ENCODE measurements at regions not wholly inside any gene's neighbourhood (a gene's known extent, or its start where the extent isn't known, plus 50 kb on each side); places are given as distances from the start of the nearest gene placed in this dataset.

- H3K23ac ChIP-seq (ENCODE audit: low read length) = no peak overlapping the region
- no peak overlapping the region for H3K18ac ChIP-seq (ENCODE audit: low read length)
- H3K56ac ChIP-seq (ENCODE audit: low read length) = no peak overlapping the region
- no peak overlapping the region for H2BK15ac ChIP-seq (replicated peaks; ENCODE audit: low read depth)
- H3K79me1 ChIP-seq (ENCODE audit: low read length) = no peaks in the 10 kb centered on the region
- H3K36me3 ChIP-seq (ENCODE audit: control insufficient read depth, insufficient read depth, low read length) = no peaks in the 10 kb centered on the region
- no peaks in the 10 kb centered on the region for H3K79me2 ChIP-seq (ENCODE audit: control insufficient read depth, insufficient read depth, low read length)
- no peaks in the 10 kb centered on the region for H3K4me1 ChIP-seq (ENCODE audit: control insufficient read depth, low read depth, low read length)
- no peak overlapping the region for H2BK5ac ChIP-seq (ENCODE audit: low read length)
- no peak overlapping the region for H4K5ac ChIP-seq (ENCODE audit: low read length)
- no peaks in the 10 kb centered on the region for H3K27me3 ChIP-seq (ENCODE audit: insufficient read depth, low read length, poor library complexity)
- no peak overlapping the region for H4K8ac ChIP-seq (ENCODE audit: low read depth, low read length)
- no peak for DNase-seq
- no peak overlapping the region for H2AK5ac ChIP-seq (ENCODE audit: low read length)
- no peak overlapping the region for H3K4me2 ChIP-seq (ENCODE audit: low read length)
- H3K4me3 ChIP-seq (ENCODE audit: low read length) = no peak overlapping the region
- no peak overlapping the region for H3K9ac ChIP-seq (ENCODE audit: low read length)
- no peak overlapping the region for H3K4ac ChIP-seq (ENCODE audit: low read depth, low read length)
- no CpG with 5 or more reads among the region's 4 CpGs for WGBS (ENCODE audit: extremely low coverage, insufficient coverage, low lambda C conversion rate)
- no peak overlapping the region for H2BK120ac ChIP-seq (ENCODE audit: low read depth, low read length)
- no peak overlapping the region for H3K27ac ChIP-seq (ENCODE audit: low read depth, low read length)
Observed at GRCh38 chr17:55911186-55911585, 160.3 kb downstream of the PCTP start.

GRCh38 chr17:55925440-55925839, 174.6 kb downstream of the PCTP start:
- Histone ChIP-seq H3K27me3 (ENCODE audit: insufficient read depth, low read length, poor library complexity) (no peaks in the 10 kb centered on the region), H3K27ac (ENCODE audit: low read depth, low read length) (no peak overlapping the region), H3K4ac (ENCODE audit: low read depth, low read length) (no peak overlapping the region), H3K4me3 (ENCODE audit: low read length) (no peak overlapping the region), H2BK5ac (ENCODE audit: low read length) (no peak overlapping the region), H3K4me1 (ENCODE audit: control insufficient read depth, low read depth, low read length) (no peaks in the 10 kb centered on the region), H3K56ac (ENCODE audit: low read length) (no peak overlapping the region), H3K9ac (ENCODE audit: low read length) (no peak overlapping the region), H3K79me1 (ENCODE audit: low read length) (no peaks in the 10 kb centered on the region), H3K4me2 (ENCODE audit: low read length) (no peak overlapping the region), H3K18ac (ENCODE audit: low read length) (no peak overlapping the region), H4K5ac (ENCODE audit: low read length) (no peak overlapping the region), H4K8ac (ENCODE audit: low read depth, low read length) (no peak overlapping the region), H3K79me2 (ENCODE audit: control insufficient read depth, insufficient read depth, low read length) (no peaks in the 10 kb centered on the region), H2BK120ac (ENCODE audit: low read depth, low read length) (no peak overlapping the region), H2AK5ac (ENCODE audit: low read length) (no peak overlapping the region), H3K23ac (ENCODE audit: low read length) (no peak overlapping the region), H2BK15ac (replicated peaks; ENCODE audit: low read depth) (no peak overlapping the region), H3K36me3 (ENCODE audit: control insufficient read depth, insufficient read depth, low read length) (no peaks in the 10 kb centered on the region)
- DNase-seq = peak; percentile 8
- WGBS (ENCODE audit: extremely low coverage, insufficient coverage, low lambda C conversion rate) = no CpG with 5 or more reads among the region's 1 CpG

GRCh38 chr17:55926276-55926990, 175.6 kb downstream of the PCTP start:
- Histone ChIP-seq H2BK120ac (ENCODE audit: low read depth, low read length) (no peak overlapping the region), H3K18ac (ENCODE audit: low read length) (no peak overlapping the region), H3K27me3 (ENCODE audit: insufficient read depth, low read length, poor library complexity) (no peaks in the 10 kb centered on the region), H3K27ac (ENCODE audit: low read depth, low read length) (peak overlapping the region; percentile 53), H4K5ac (ENCODE audit: low read length) (no peak overlapping the region), H4K8ac (ENCODE audit: low read depth, low read length) (no peak overlapping the region), H3K36me3 (ENCODE audit: control insufficient read depth, insufficient read depth, low read length) (no peaks in the 10 kb centered on the region), H3K4ac (ENCODE audit: low read depth, low read length) (no peak overlapping the region), H3K56ac (ENCODE audit: low read length) (no peak overlapping the region), H2BK15ac (replicated peaks; ENCODE audit: low read depth) (no peak overlapping the region), H3K23ac (ENCODE audit: low read length) (no peak overlapping the region), H3K4me3 (ENCODE audit: low read length) (no peak overlapping the region), H3K79me2 (ENCODE audit: control insufficient read depth, insufficient read depth, low read length) (no peaks in the 10 kb centered on the region), H3K4me2 (ENCODE audit: low read length) (no peak overlapping the region), H3K9ac (ENCODE audit: low read length) (no peak overlapping the region), H3K79me1 (ENCODE audit: low read length) (no peaks in the 10 kb centered on the region), H3K4me1 (ENCODE audit: control insufficient read depth, low read depth, low read length) (no peaks in the 10 kb centered on the region), H2AK5ac (ENCODE audit: low read length) (no peak overlapping the region), H2BK5ac (ENCODE audit: low read length) (no peak overlapping the region)
- peak; percentile 86 for DNase-seq
- WGBS (ENCODE audit: extremely low coverage, insufficient coverage, low lambda C conversion rate) = no CpG with 5 or more reads among the region's 4 CpGs

- no peaks in the 10 kb centered on the region for H3K27me3 ChIP-seq (ENCODE audit: insufficient read depth, low read length, poor library complexity)
- H3K36me3 ChIP-seq (ENCODE audit: control insufficient read depth, insufficient read depth, low read length) = no peaks in the 10 kb centered on the region
- H3K9ac ChIP-seq (ENCODE audit: low read length) = no peak overlapping the region
- no peak overlapping the region for H3K4me3 ChIP-seq (ENCODE audit: low read length)
- DNase-seq = no peak
- H3K79me2 ChIP-seq (ENCODE audit: control insufficient read depth, insufficient read depth, low read length) = no peaks in the 10 kb centered on the region
- no peak overlapping the region for H3K18ac ChIP-seq (ENCODE audit: low read length)
- no peaks in the 10 kb centered on the region for H3K79me1 ChIP-seq (ENCODE audit: low read length)
- H4K8ac ChIP-seq (ENCODE audit: low read depth, low read length) = no peak overlapping the region
- no CpG with 5 or more reads among the region's 1 CpG for WGBS (ENCODE audit: extremely low coverage, insufficient coverage, low lambda C conversion rate)
- no peak overlapping the region for H2AK5ac ChIP-seq (ENCODE audit: low read length)
- H2BK120ac ChIP-seq (ENCODE audit: low read depth, low read length) = no peak overlapping the region
- H3K56ac ChIP-seq (ENCODE audit: low read length) = no peak overlapping the region
- H2BK5ac ChIP-seq (ENCODE audit: low read length) = no peak overlapping the region
- no peak overlapping the region for H3K4ac ChIP-seq (ENCODE audit: low read depth, low read length)
- H3K27ac ChIP-seq (ENCODE audit: low read depth, low read length) = no peak overlapping the region
- no peak overlapping the region for H4K5ac ChIP-seq (ENCODE audit: low read length)
- H3K4me2 ChIP-seq (ENCODE audit: low read length) = no peak overlapping the region
- no peak overlapping the region for H3K23ac ChIP-seq (ENCODE audit: low read length)
- H3K4me1 ChIP-seq (ENCODE audit: control insufficient read depth, low read depth, low read length) = no peaks in the 10 kb centered on the region
- no peak overlapping the region for H2BK15ac ChIP-seq (replicated peaks; ENCODE audit: low read depth)
Observed at GRCh38 chr17:55930291-55930809, 179.5 kb downstream of the PCTP start.

GRCh38 chr17:55931446-55931845, 180.6 kb downstream of the PCTP start:
- Histone ChIP-seq H3K36me3 (ENCODE audit: control insufficient read depth, insufficient read depth, low read length) (no peaks in the 10 kb centered on the region), H3K4me3 (ENCODE audit: low read length) (no peak overlapping the region), H3K27me3 (ENCODE audit: insufficient read depth, low read length, poor library complexity) (no peaks in the 10 kb centered on the region), H3K4me2 (ENCODE audit: low read length) (no peak overlapping the region), H3K4ac (ENCODE audit: low read depth, low read length) (no peak overlapping the region), H2BK5ac (ENCODE audit: low read length) (no peak overlapping the region), H3K9ac (ENCODE audit: low read length) (no peak overlapping the region), H3K79me1 (ENCODE audit: low read length) (no peaks in the 10 kb centered on the region), H2BK15ac (replicated peaks; ENCODE audit: low read depth) (no peak overlapping the region), H4K8ac (ENCODE audit: low read depth, low read length) (no peak overlapping the region), H3K27ac (ENCODE audit: low read depth, low read length) (no peak overlapping the region), H3K23ac (ENCODE audit: low read length) (no peak overlapping the region), H2BK120ac (ENCODE audit: low read depth, low read length) (no peak overlapping the region), H3K4me1 (ENCODE audit: control insufficient read depth, low read depth, low read length) (no peaks in the 10 kb centered on the region), H3K79me2 (ENCODE audit: control insufficient read depth, insufficient read depth, low read length) (no peaks in the 10 kb centered on the region), H4K5ac (ENCODE audit: low read length) (no peak overlapping the region), H3K56ac (ENCODE audit: low read length) (no peak overlapping the region), H3K18ac (ENCODE audit: low read length) (no peak overlapping the region), H2AK5ac (ENCODE audit: low read length) (no peak overlapping the region)
- WGBS (ENCODE audit: extremely low coverage, insufficient coverage, low lambda C conversion rate) = no CpG with 5 or more reads among the region's 1 CpG
- no peak for DNase-seq

- H3K36me3 ChIP-seq (ENCODE audit: control insufficient read depth, insufficient read depth, low read length) = no peaks in the 10 kb centered on the region
- H3K27me3 ChIP-seq (ENCODE audit: insufficient read depth, low read length, poor library complexity) = no peaks in the 10 kb centered on the region
- no peak overlapping the region for H3K4me3 ChIP-seq (ENCODE audit: low read length)
- H4K8ac ChIP-seq (ENCODE audit: low read depth, low read length) = no peak overlapping the region
- H3K18ac ChIP-seq (ENCODE audit: low read length) = no peak overlapping the region
- no CpG with 5 or more reads among the region's 2 CpGs for WGBS (ENCODE audit: extremely low coverage, insufficient coverage, low lambda C conversion rate)
- no peak overlapping the region for H4K5ac ChIP-seq (ENCODE audit: low read length)
- no peak overlapping the region for H2AK5ac ChIP-seq (ENCODE audit: low read length)
- H3K9ac ChIP-seq (ENCODE audit: low read length) = no peak overlapping the region
- H3K79me2 ChIP-seq (ENCODE audit: control insufficient read depth, insufficient read depth, low read length) = no peaks in the 10 kb centered on the region
- H3K56ac ChIP-seq (ENCODE audit: low read length) = no peak overlapping the region
- H3K4ac ChIP-seq (ENCODE audit: low read depth, low read length) = no peak overlapping the region
- H3K4me2 ChIP-seq (ENCODE audit: low read length) = no peak overlapping the region
- no peak for DNase-seq
- no peak overlapping the region for H3K27ac ChIP-seq (ENCODE audit: low read depth, low read length)
- H3K79me1 ChIP-seq (ENCODE audit: low read length) = no peaks in the 10 kb centered on the region
- H3K23ac ChIP-seq (ENCODE audit: low read length) = no peak overlapping the region
- no peak overlapping the region for H2BK5ac ChIP-seq (ENCODE audit: low read length)
- no peak overlapping the region for H2BK15ac ChIP-seq (replicated peaks; ENCODE audit: low read depth)
- no peaks in the 10 kb centered on the region for H3K4me1 ChIP-seq (ENCODE audit: control insufficient read depth, low read depth, low read length)
- no peak overlapping the region for H2BK120ac ChIP-seq (ENCODE audit: low read depth, low read length)
Observed at GRCh38 chr17:55932973-55933372, 182.1 kb downstream of the PCTP start.

Data from mesendoderm (in vitro differentiated cells).